PFSK-1 (cell line): ENCODE measurements at regions not wholly inside any gene's neighbourhood (a gene's known extent, or its start where the extent isn't known, plus 50 kb on each side); places are given as distances from the start of the nearest gene placed in this dataset.

Source experiments
- FOXP2 ChIP-seq: optimal IDR thresholded peaks from 2 replicates; pipeline ENCODE3; 2011; ENCODE audit warnings: borderline replicate concordance, control low read depth, inconsistent platforms; ENCODE audit not compliant: insufficient read depth; ENCODE audit errors: extremely low read length, extremely low read depth
- POLR2AphosphoS5 ChIP-seq: IDR thresholded peaks from 2 replicates; pipeline ENCODE4 v1.6.1; 2012; ENCODE audit warnings: low read depth, mild to moderate bottlenecking, control low read depth, low read length, moderate library complexity
- REST ChIP-seq, 2 experiments: IDR thresholded peaks; 2 replicates each; pipeline versions ENCODE4 v1.6.1 to v1.8.0; 2011 to 2012; ENCODE audit warnings: low read depth in 2 of 2, low read length in 2 of 2, control low read depth in 1 of 2, inconsistent platforms in 1 of 2, mild to moderate bottlenecking in 1 of 2, moderate library complexity in 1 of 2; ENCODE audit not compliant: insufficient read depth in 1 of 2
- SIN3A ChIP-seq: IDR thresholded peaks from 2 replicates; pipeline ENCODE4 v1.6.1; 2012; ENCODE audit warnings: mild to moderate bottlenecking, low read length, moderate library complexity, borderline replicate concordance; ENCODE audit not compliant: insufficient read depth
- TAF1 ChIP-seq: IDR thresholded peaks from 2 replicates; pipeline ENCODE4 v1.6.1; 2012; ENCODE audit warnings: low read length, control low read depth, borderline replicate concordance; ENCODE audit not compliant: insufficient read depth

- TF ChIP-seq FOXP2 (no peak), POLR2AphosphoS5 (no peak), SIN3A (no peak), TAF1 (no peak), REST (IDR thresholded peaks at IDR 0.05; ENCODE audit: insufficient read depth in 1 of 2, low read depth in 2 of 2, low read length in 2 of 2) (no peak)
Measured at GRCh38 chr2:82795446-82795845, 1663.6 kb downstream of the SUCLG1 start.

GRCh38 chr2:82793711-82794435 is 1665.2 kb downstream of the SUCLG1 start:
- TF ChIP-seq REST (IDR thresholded peaks at IDR 0.05; ENCODE audit: insufficient read depth in 1 of 2, low read depth in 2 of 2, low read length in 2 of 2) (no peak), FOXP2 (no peak), POLR2AphosphoS5 (no peak), TAF1 (no peak)

- no peak for TF ChIP-seq TAF1
- TF ChIP-seq FOXP2, result no peak
- no peak for TF ChIP-seq REST (IDR thresholded peaks at IDR 0.05; ENCODE audit: insufficient read depth in 1 of 2, low read depth in 2 of 2, low read length in 2 of 2)
- TF ChIP-seq SIN3A, result no peak
- TF ChIP-seq POLR2AphosphoS5, result no peak
Measured at GRCh38 chr2:82792316-82792715, 1666.8 kb downstream of the SUCLG1 start.

- TF ChIP-seq REST (IDR thresholded peaks at IDR 0.05; ENCODE audit: insufficient read depth in 1 of 2, low read depth in 2 of 2, low read length in 2 of 2) (no peak), SIN3A (no peak), FOXP2 (no peak), POLR2AphosphoS5 (no peak), TAF1 (no peak)
Measured at GRCh38 chr2:82790206-82791021, 1668.7 kb downstream of the SUCLG1 start.

GRCh38 chr2:82789851-82790205 is 1669.3 kb downstream of the SUCLG1 start:
- no peak for TF ChIP-seq POLR2AphosphoS5
- no peak for TF ChIP-seq FOXP2
- no peak for TF ChIP-seq SIN3A
- no peak for TF ChIP-seq TAF1
- no peak for TF ChIP-seq REST (IDR thresholded peaks at IDR 0.05; ENCODE audit: insufficient read depth in 1 of 2, low read depth in 2 of 2, low read length in 2 of 2)
